Smooth muscle cell (in vitro differentiated cells): ENCODE measurements at regions not wholly inside any gene's neighbourhood (a gene's known extent, or its start where the extent isn't known, plus 50 kb on each side); places are given as distances from the start of the nearest gene placed in this dataset.
A peak's percentile ranks its signal among the peaks of the same experiment; 100 is the strongest.

Source experiments
- DNase-seq: peaks from one replicate; lab custom pipeline; 2025; ENCODE audit not compliant: unreplicated experiment; lab: John Stamatoyannopoulos, UW
- H2AFZ ChIP-seq: fragments of 200-600 bp; sonication (generic); 2 replicates; pipeline ENCODE4 v1.6.0; 2016; ENCODE audit warnings: antibody characterized with exemption, low read depth, mild to moderate bottlenecking
- H3F3A ChIP-seq: fragments of 200-600 bp; sonication (generic); 2 replicates; pipeline ENCODE4 v1.6.0; 2017; ENCODE audit warnings: antibody characterized with exemption, low read depth
- H3K27ac ChIP-seq: fragments of 200-600 bp; sonication (generic); 2 replicates; pipeline ENCODE4 v1.5.1; 2016; ENCODE audit warnings: low read depth, mild to moderate bottlenecking
- H3K27me3 ChIP-seq: fragments of 200-600 bp; sonication (generic); 2 replicates; pipeline ENCODE4 v1.6.1; 2016; ENCODE audit warnings: low read depth, mild to moderate bottlenecking
- H3K36me3 ChIP-seq: fragments of 200-600 bp; sonication (generic); 2 replicates; pipeline ENCODE4 v1.5.1; 2016; ENCODE audit warnings: low read depth
- H3K4me1 ChIP-seq: fragments of 200-600 bp; sonication (generic); 2 replicates; pipeline ENCODE4 v1.5.1; 2016; ENCODE audit warnings: low read depth
- H3K4me2 ChIP-seq: fragments of 200-600 bp; sonication (generic); 2 replicates; pipeline ENCODE4 v1.6.0; 2016; ENCODE audit warnings: mild to moderate bottlenecking
- H3K4me3 ChIP-seq: fragments of 200-600 bp; sonication (generic); 2 replicates; pipeline ENCODE4 v1.5.1; 2016; ENCODE audit warnings: mild to moderate bottlenecking
- H3K79me2 ChIP-seq: fragments of 200-600 bp; sonication (generic); 2 replicates; pipeline ENCODE4 v1.6.0; 2016; ENCODE audit warnings: low read depth, mild to moderate bottlenecking
- H3K9ac ChIP-seq: fragments of 200-600 bp; sonication (generic); 2 replicates; pipeline ENCODE4 v1.6.0; 2016; ENCODE audit warnings: low read depth
- H3K9me3 ChIP-seq: fragments of 200-600 bp; sonication (generic); replicated peaks from 2 replicates; pipeline ENCODE4 v1.5.1; 2016; ENCODE audit warnings: low read depth
- H4K20me1 ChIP-seq: fragments of 200-600 bp; sonication (generic); 2 replicates; pipeline ENCODE4 v1.6.0; 2016; ENCODE audit warnings: low read depth
- WGBS: methylation state at CpG from one replicate; pipeline ENCODE4 v1.1.7; 2016; ENCODE audit warnings: low lambda C conversion rate; 5-methylcytosine and 5-hydroxymethylcytosine counted together
- TF ChIP-seq, protein P1 (sequence below): fragments of 200-600 bp; sonication (generic); IDR thresholded peaks from 2 replicates; pipeline ENCODE4 v1.5.1; 2017; ENCODE audit warnings: borderline replicate concordance, mild to moderate bottlenecking, antibody characterized with exemption; ENCODE audit not compliant: insufficient read depth, poor library complexity, severe bottlenecking

DNA sequence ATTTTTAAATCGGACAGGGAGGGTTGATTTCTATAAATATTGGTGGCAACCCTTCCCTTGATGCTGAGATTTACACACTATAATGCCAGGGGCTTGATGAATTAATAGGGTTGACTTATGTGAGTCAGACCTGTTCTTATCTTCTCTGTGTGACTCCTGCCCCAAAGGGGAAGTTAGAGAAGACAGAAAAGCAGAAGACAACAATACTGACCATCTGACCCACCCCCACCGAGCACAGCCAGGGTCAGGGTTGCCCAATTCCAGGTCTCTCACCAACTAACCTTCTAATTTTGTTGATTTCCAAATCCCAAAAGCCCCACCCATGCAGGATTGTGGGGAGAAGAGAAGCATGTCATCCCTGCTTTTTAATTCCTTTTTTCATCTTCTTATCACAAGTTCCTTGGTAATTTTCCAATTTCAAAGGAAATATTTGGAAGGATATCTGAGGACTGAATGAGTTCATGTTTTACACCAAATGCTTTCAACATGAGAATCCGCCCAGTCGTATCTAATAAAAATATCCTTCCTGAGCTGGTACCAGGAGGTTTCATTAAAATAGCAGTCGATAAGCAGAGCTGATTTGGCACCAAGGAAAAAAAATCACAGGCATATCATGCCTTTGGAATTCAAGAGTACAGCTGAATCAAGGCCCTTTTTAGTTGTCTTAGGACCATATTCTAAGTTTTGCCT is 603.4 kb upstream of the CDH11 start:
- Histone ChIP-seq H3K4me1 (peaks cover 14% of the 10 kb centered on the region), H3K27me3 (no peaks in the 10 kb centered on the region), H3K36me3 (no peaks in the 10 kb centered on the region), H3K9ac (no peak overlapping the region), H3K4me2 (peak overlapping the region; percentile 8), H3K4me3 (no peak overlapping the region), H4K20me1 (no peaks in the 10 kb centered on the region), H3K79me2 (no peaks in the 10 kb centered on the region), H3F3A (no peaks in the 10 kb centered on the region), H2AFZ (no peak overlapping the region), H3K9me3 (no peaks in the 10 kb centered on the region), H3K27ac (no peak overlapping the region)
- 63% methylated on average over 5 of the region's 5 CpGs for WGBS
- TF ChIP-seq, protein P1, sequence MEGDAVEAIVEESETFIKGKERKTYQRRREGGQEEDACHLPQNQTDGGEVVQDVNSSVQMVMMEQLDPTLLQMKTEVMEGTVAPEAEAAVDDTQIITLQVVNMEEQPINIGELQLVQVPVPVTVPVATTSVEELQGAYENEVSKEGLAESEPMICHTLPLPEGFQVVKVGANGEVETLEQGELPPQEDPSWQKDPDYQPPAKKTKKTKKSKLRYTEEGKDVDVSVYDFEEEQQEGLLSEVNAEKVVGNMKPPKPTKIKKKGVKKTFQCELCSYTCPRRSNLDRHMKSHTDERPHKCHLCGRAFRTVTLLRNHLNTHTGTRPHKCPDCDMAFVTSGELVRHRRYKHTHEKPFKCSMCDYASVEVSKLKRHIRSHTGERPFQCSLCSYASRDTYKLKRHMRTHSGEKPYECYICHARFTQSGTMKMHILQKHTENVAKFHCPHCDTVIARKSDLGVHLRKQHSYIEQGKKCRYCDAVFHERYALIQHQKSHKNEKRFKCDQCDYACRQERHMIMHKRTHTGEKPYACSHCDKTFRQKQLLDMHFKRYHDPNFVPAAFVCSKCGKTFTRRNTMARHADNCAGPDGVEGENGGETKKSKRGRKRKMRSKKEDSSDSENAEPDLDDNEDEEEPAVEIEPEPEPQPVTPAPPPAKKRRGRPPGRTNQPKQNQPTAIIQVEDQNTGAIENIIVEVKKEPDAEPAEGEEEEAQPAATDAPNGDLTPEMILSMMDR, result no peak
- no peak for DNase-seq

GRCh38 chr16:65722429-65722828 is 600.6 kb upstream of the CDH11 start:
- H4K20me1 ChIP-seq, result no peaks in the 10 kb centered on the region
- H3K79me2 ChIP-seq, result no peaks in the 10 kb centered on the region
- WGBS, result 94% methylated on average over 7 of the region's 7 CpGs

GRCh38 chr16:65717846-65718245 is 596.0 kb upstream of the CDH11 start:
- no peak for DNase-seq
- H3K9ac ChIP-seq, result no peak overlapping the region
- H3K4me1 ChIP-seq, result no peaks in the 10 kb centered on the region
- no peaks in the 10 kb centered on the region for H3F3A ChIP-seq
- no peaks in the 10 kb centered on the region for H3K79me2 ChIP-seq
- no peaks in the 10 kb centered on the region for H3K9me3 ChIP-seq
- H3K27me3 ChIP-seq, result no peaks in the 10 kb centered on the region
- TF ChIP-seq, protein P1, result no peak
- H3K4me3 ChIP-seq, result no peak overlapping the region
- no peak overlapping the region for H3K27ac ChIP-seq
- 92% methylated on average over 3 of the region's 3 CpGs for WGBS
- H3K36me3 ChIP-seq, result no peaks in the 10 kb centered on the region
- no peak overlapping the region for H2AFZ ChIP-seq
- H3K4me2 ChIP-seq, result no peak overlapping the region
- no peaks in the 10 kb centered on the region for H4K20me1 ChIP-seq

More at GRCh38 chr16:65722429-65722828, 600.6 kb upstream of the CDH11 start:
- H3K9ac ChIP-seq, result no peak overlapping the region
- H3K4me1 ChIP-seq, result no peaks in the 10 kb centered on the region
- no peak overlapping the region for H2AFZ ChIP-seq
- no peaks in the 10 kb centered on the region for H3K27me3 ChIP-seq
- no peak for DNase-seq
- H3K27ac ChIP-seq, result no peak overlapping the region
- no peaks in the 10 kb centered on the region for H3K9me3 ChIP-seq
- no peak overlapping the region for H3K4me3 ChIP-seq
- no peak overlapping the region for H3K4me2 ChIP-seq
- TF ChIP-seq, protein P1, result no peak
- H3F3A ChIP-seq, result no peaks in the 10 kb centered on the region
- H3K36me3 ChIP-seq, result no peaks in the 10 kb centered on the region
